GM11168 (cell line): ENCODE measurements at regions not wholly inside any gene's neighbourhood (a gene's known extent, or its start where the extent isn't known, plus 50 kb on each side); places are given as distances from the start of the nearest gene placed in this dataset.

ENCODE experiments used
- in situ Hi-C: fragments of 300-500 bp; cut with MboI; formaldehyde crosslinking; loops from one replicate; pipeline ENCODE4 v1.12.0; 2022; ENCODE audit warnings: low sequenced_read_pairs; ENCODE audit not compliant: unreplicated experiment

DNA sequence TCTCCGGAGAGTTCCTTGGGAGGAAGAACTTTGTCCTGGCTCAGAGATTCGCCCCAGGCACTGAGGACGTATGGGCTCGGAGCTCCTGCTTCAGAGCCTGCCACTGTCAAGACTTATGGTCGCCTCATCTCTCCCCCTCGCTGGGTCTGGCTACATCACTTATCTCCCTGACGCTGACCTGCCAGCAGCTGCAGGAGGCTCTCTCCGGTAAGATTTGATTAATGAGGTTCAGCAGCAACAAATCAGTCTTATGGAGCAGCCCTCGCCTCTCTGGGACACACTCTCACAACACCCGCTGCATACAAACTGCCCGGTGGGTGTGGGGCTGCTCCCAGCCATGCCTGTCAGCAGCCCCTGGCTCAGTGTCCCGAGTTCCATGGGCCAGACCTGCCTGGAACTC lies 297.8 kb downstream of the RRAGC start:
- in situ Hi-C loops, result no loop called here

DNA sequence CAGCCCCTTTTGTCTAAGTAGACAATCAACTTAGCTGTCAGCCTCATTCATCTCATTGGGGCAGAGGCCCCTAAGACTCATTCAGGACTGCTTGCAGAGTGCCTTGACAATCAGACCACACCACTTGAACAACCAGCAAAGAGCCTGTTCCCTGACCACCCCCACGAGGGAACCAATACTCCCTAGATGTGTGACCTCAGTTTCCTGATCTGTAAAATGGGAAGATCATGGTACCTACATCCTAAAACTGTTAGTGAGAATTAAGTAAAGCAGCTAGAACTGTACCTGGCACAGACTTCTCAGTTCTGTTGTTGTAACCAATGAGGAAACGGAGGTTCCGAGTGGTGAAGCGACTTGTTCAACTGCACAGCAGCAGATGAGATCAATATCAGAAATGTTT lies 298.5 kb downstream of the RRAGC start:
- in situ Hi-C loops, result no loop called here

DNA sequence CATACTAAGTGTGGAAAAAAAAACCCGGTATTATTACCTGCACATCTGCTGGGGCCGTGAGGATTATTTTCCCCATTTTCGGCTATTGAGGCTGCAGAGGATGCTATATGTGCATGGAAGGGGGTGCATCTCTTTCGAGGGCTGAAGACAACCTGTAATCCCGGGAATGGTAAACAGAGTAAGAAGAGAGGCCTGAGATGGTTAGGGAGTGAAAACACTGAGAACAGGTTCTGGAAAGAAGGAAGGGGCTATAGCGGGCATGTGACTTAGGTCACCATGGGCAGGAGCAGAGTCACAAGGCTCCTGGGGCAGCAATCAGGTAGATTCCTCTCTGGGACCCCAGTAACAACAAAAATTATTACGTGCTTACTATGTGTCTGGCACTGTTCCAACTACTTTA lies 299.1 kb downstream of the RRAGC start:
- in situ Hi-C loops, result no loop called here

GRCh38 chr1:38559446-38560165 lies 300.0 kb downstream of the RRAGC start:
- in situ Hi-C loops, result no loop called here

DNA sequence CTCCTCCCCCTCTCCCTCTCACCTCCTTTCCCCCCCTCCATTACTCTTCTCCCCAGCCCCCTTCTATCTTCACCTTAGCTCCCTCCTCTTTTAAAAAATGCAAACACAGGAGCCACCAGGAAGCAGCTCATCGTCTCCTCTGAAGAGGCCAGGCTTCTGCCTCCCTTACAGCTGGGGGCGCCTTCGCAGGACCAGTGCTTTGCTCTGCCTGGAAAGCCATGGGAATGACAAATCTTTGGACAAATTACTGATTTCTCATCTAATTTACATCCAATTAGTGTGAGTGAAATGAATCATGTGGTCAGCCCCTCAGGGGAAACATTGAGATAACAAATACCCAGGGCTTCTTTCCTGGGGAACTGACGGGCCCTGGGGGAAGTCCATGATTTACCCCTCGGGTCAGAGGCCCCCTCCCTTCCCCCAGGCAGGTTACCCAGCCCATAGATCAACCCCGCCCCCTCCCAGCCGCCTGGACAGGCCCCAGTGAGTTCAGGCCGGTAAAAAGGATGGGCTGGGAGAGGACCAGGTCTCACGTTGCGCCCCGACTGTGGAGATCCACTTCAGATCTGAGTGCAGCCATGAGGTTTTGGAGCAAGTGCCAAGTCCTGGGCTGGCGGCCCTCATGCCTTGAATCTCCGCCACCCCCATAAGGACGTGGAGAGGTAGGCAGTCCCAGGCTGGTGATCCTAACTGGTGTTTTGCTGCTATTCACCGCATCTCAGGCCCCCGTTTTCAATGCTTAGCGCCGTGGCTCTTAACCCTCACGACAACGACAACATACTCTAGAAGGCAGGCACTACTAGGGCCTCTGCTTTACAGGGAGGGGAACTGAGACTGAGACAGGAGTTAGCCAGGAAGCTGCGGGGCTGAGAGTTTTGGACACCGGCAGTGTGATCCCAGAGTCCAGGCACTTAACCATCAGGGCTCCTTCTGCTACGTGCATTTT lies 300.8 kb downstream of the RRAGC start:
- in situ Hi-C loops, result no loop called here

DNA sequence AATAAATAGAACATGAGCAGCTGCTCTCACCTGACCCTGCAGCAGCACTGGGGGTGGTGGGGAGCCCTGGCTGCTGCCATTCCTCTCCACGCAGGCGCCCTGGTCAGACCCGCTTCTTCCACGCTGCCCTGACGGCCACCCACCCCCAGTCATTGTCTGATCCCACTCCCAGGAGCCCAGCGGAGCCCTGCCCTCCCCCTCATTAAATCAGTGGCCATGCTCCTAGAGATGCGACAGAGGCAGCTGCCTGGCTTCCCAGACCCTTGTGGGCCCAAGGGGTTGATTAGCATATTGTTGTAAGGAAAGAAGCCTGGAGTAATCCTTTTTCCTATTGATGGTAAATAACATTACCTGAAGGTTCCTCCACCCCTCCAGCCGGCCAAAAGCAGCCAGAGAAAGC lies 301.5 kb downstream of the RRAGC start:
- in situ Hi-C loops, result no loop called here

DNA sequence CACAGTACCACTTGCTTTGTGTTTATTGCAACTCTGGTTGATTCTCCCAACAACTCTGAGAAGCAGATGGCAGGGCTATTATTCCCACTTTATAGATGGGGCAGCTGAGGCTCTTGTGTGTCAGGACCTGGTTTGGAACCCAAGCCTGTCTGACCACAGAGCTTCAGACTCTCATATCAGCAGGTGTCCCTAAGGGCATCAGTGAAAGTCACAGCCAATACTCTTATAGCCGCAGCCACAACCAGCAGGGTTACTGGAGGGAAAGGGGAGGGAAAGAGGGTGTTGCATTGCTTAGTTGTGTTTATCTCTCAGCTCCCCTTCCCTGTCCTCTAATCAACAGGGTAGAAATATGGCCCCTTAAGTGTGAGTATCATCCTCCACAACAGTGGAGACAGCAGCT lies 304.0 kb downstream of the RRAGC start:
- in situ Hi-C loops, result no loop called here

DNA sequence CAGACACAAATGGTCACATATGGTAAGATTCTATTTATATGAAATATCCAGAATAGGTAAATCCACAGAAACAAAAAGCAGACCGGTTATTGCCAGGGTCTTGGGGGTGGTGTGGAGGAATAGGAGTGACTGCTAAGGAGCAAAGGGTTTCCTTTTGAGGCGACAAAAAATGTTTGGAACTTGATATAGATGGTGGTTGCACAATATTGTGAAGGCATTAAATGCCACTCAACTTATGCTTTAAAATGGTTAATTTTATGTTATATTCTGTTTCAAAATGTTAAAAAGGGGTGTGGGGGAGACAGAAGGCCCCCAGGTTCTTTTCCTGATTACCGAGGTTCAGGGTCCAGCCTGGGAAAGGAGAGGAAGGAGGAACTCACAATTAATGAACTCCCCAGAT lies 304.4 kb downstream of the RRAGC start:
- in situ Hi-C loops, result no loop called here

- in situ Hi-C loops, result no loop called here
These were observed 308.0 kb downstream of the RRAGC start for GRCh38 chr1:38551318-38552307.

DNA sequence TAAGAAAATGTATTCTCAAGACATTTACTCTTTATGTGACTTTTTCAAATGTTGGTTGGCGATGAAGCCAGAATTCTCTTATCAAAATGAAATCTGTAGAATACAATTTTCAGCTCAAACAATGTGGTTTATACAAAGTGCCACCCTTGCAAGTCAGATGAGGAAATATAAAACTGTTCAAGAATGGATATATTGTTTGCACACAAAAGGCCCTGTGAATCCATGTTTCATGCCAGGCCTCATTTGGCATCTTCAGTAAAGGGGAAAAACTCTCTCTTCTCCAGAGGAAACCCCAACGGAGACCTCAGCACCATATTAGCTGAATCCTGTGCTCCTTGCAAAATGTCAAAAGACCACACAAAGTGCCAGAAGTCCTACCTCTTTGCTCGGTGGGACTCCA lies 310.4 kb downstream of the RRAGC start:
- in situ Hi-C loops, result no loop called here

GRCh38 chr1:38547321-38547720 lies 312.3 kb downstream of the RRAGC start:
- in situ Hi-C loops, result no loop called here

GRCh38 chr1:38546636-38547035 lies 312.9 kb downstream of the RRAGC start:
- in situ Hi-C loops, result no loop called here

GRCh38 chr1:38541223-38541622 lies 318.3 kb downstream of the RRAGC start:
- in situ Hi-C loops, result no loop called here

- in situ Hi-C loops, result no loop called here
These were observed 319.6 kb downstream of the RRAGC start for GRCh38 chr1:38539931-38540330.

DNA sequence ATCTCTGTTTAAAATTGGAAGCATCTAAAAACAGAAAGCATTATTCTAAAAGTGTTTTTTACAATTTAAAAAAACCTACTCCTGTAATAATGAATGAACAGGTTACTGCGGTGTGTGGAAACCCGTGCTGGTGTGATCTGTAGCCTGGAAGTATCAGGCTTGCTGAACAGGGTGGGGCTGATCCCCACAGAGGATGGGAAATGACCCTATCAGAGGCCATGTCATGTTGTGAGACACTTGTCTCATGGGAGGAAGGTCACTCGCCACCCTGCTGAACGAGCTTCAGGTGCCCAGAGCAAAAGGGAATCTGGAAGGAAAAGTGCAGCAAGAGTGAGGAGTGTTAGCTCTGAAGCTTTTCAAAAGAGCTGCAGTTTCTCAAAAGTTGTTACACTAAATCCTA lies 320.7 kb downstream of the RRAGC start:
- in situ Hi-C loops, result no loop called here

DNA sequence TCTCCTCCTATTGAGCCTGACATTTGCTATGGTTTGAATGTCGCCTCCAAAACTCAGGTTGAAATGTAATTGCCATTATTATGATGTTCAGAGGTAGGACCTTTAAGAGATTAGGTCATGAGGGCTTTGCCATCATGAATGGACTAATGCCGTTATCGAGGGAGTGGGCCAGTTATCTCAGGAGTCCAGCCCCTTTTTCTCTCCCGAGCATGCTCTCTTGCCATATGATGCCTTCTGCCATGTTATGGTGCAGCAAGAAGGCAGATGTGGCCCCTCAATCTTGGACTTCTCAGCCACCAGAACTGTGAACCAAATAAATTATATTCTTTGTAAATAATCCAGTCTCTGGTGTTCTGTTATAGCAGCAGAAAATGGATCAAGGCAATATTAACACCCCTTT lies 323.5 kb downstream of the RRAGC start:
- in situ Hi-C loops, result no loop called here

- in situ Hi-C loops, result no loop called here
These were observed 325.1 kb downstream of the RRAGC start for GRCh38 chr1:38534473-38534823.

GRCh38 chr1:38533772-38534472 lies 325.6 kb downstream of the RRAGC start:
- in situ Hi-C loops, result no loop called here

GRCh38 chr1:38530957-38531356 lies 328.6 kb downstream of the RRAGC start:
- in situ Hi-C loops, result no loop called here

- in situ Hi-C loops, result no loop called here
These were observed 329.6 kb downstream of the RRAGC start for GRCh38 chr1:38529946-38530345.
